ENCODE measurements at regions not wholly inside any gene's neighbourhood (a gene's known extent, or its start where the extent isn't known, plus 50 kb on each side); places are given as distances from the start of the nearest gene placed in this dataset.

GRCh38 chr17:34176440-34176839 is 78.6 kb upstream of the CCL2 start:
- no peaks in the 10 kb centered on the region for H3K9me3 Mint-ChIP-seq
- H3K4me3 Mint-ChIP-seq = no peak overlapping the region
- H3K36me3 Mint-ChIP-seq (ENCODE audit: low read depth) = no peaks in the 10 kb centered on the region
- peaks cover 23% of the 10 kb centered on the region for H3K4me1 Mint-ChIP-seq (ENCODE audit: low read depth)
- no peaks in the 10 kb centered on the region for H3K27me3 Mint-ChIP-seq (ENCODE audit: insufficient read depth)
- no peak for DNase-seq
- H3K27ac Mint-ChIP-seq = peak overlapping the region; percentile 74; the same call in 1 of the 2 replicates
- no peak for TF ChIP-seq CTCF (IDR thresholded peaks at IDR 0.05)

GRCh38 chr17:34177642-34178041 is 77.4 kb upstream of the CCL2 start:
- no peaks in the 10 kb centered on the region for H3K36me3 Mint-ChIP-seq (ENCODE audit: low read depth)
- no peak overlapping the region for H3K4me3 Mint-ChIP-seq
- peaks cover 2% of the 10 kb centered on the region; the same call in 1 of the 2 replicates for H3K27me3 Mint-ChIP-seq (ENCODE audit: insufficient read depth)
- TF ChIP-seq CTCF (IDR thresholded peaks at IDR 0.05) = no peak
- no peaks in the 10 kb centered on the region for H3K9me3 Mint-ChIP-seq
- peaks cover 23% of the 10 kb centered on the region for H3K4me1 Mint-ChIP-seq (ENCODE audit: low read depth)
- H3K27ac Mint-ChIP-seq = peak overlapping the region; percentile 74; the same call in 1 of the 2 replicates
- DNase-seq = peak; percentile 74

- Mint-ChIP-seq H3K9me3 (no peaks in the 10 kb centered on the region), H3K36me3 (ENCODE audit: low read depth) (no peaks in the 10 kb centered on the region), H3K4me1 (ENCODE audit: low read depth) (peaks cover 23% of the 10 kb centered on the region), H3K4me3 (no peak overlapping the region), H3K27me3 (ENCODE audit: insufficient read depth) (peaks cover 5% of the 10 kb centered on the region), H3K27ac (peak overlapping the region; percentile 74; the same call in 1 of the 2 replicates)
- no peak for DNase-seq
- TF ChIP-seq CTCF (IDR thresholded peaks at IDR 0.05) = no peak
These were observed 77.0 kb upstream of the CCL2 start for GRCh38 chr17:34178092-34178491.

GRCh38 chr17:34182036-34182803 is 72.9 kb upstream of the CCL2 start:
- Mint-ChIP-seq H3K36me3 (ENCODE audit: low read depth) (no peaks in the 10 kb centered on the region), H3K27me3 (ENCODE audit: insufficient read depth) (peaks cover 19% of the 10 kb centered on the region), H3K4me3 (no peak overlapping the region), H3K9me3 (no peaks in the 10 kb centered on the region), H3K27ac (no peak overlapping the region), H3K4me1 (ENCODE audit: low read depth) (peaks cover 14% of the 10 kb centered on the region)
- TF ChIP-seq CTCF (IDR thresholded peaks at IDR 0.05) = no peak
- no peak for DNase-seq

GRCh38 chr17:34195987-34196386 is 59.1 kb upstream of the CCL2 start:
- no peaks in the 10 kb centered on the region for H3K4me1 Mint-ChIP-seq (ENCODE audit: low read depth)
- no peaks in the 10 kb centered on the region for H3K36me3 Mint-ChIP-seq (ENCODE audit: low read depth)
- no peak for DNase-seq
- TF ChIP-seq CTCF (IDR thresholded peaks at IDR 0.05) = no peak
- no peak overlapping the region for H3K4me3 Mint-ChIP-seq
- no peaks in the 10 kb centered on the region for H3K9me3 Mint-ChIP-seq
- H3K27me3 Mint-ChIP-seq (ENCODE audit: insufficient read depth) = peaks cover 11% of the 10 kb centered on the region
- H3K27ac Mint-ChIP-seq = no peak overlapping the region
